Erythroblast (primary cell): ENCODE measurements at regions not wholly inside any gene's neighbourhood (a gene's known extent, or its start where the extent isn't known, plus 50 kb on each side); places are given as distances from the start of the nearest gene placed in this dataset.
"Not testable (repeated sequence)": the region's sequence is repeated elsewhere in the genome, so short reads cannot be mapped to it uniquely, and the experiment has no call there.

ENCODE experiments used
- DNase-seq, 2 experiments: peaks; one replicate each; lab custom pipeline; 2025; lab: John Stamatoyannopoulos, UW
- GATA1 ChIP-seq: IDR thresholded peaks from 2 replicates; pipeline ENCODE4 v1.6.1; 2011; ENCODE audit warnings: low read depth, mild to moderate bottlenecking, control low read depth, low read length, moderate library complexity
- POLR2A ChIP-seq: IDR thresholded peaks from 2 replicates; pipeline ENCODE4 v1.6.1; 2011; ENCODE audit warnings: mild to moderate bottlenecking, low read length

GRCh38 chr18:56445422-56445821, 193.0 kb downstream of the TXNL1 start:
- no peak for TF ChIP-seq GATA1
- no peak for DNase-seq

GRCh38 chr18:56444201-56444600, 194.2 kb downstream of the TXNL1 start:
- no peak for DNase-seq
- TF ChIP-seq POLR2A (no peak), GATA1 (no peak)

- DNase-seq, result no peak
- TF ChIP-seq POLR2A (no peak), GATA1 (no peak)
These were observed 195.1 kb downstream of the TXNL1 start for GRCh38 chr18:56443166-56443907.

- not testable (repeated sequence) for DNase-seq
These were observed 199.9 kb downstream of the TXNL1 start for GRCh38 chr18:56438480-56438879.

- TF ChIP-seq GATA1 (no peak), POLR2A (no peak)
These were observed 201.7 kb downstream of the TXNL1 start for GRCh38 chr18:56436651-56437050.

GRCh38 chr18:56433919-56434318, 204.5 kb downstream of the TXNL1 start:
- TF ChIP-seq GATA1 (no peak), POLR2A (no peak)
- DNase-seq, result no peak

More at GRCh38 chr18:56436651-56437050, 201.7 kb downstream of the TXNL1 start:
- no peak for DNase-seq

GRCh38 chr18:56431551-56431950, 206.8 kb downstream of the TXNL1 start:
- TF ChIP-seq POLR2A (no peak), GATA1 (no peak)
- DNase-seq, result no peak

- TF ChIP-seq POLR2A (no peak), GATA1 (no peak)
- no peak for DNase-seq
These were observed 214.8 kb downstream of the TXNL1 start for GRCh38 chr18:56423626-56424025.

GRCh38 chr18:56421647-56422046, 216.7 kb downstream of the TXNL1 start:
- TF ChIP-seq POLR2A (no peak), GATA1 (no peak)
- DNase-seq, result no peak

- not testable (repeated sequence) for DNase-seq
These were observed 217.5 kb downstream of the TXNL1 start for GRCh38 chr18:56420868-56421267.

- TF ChIP-seq GATA1, result no peak
- TF ChIP-seq POLR2A, result no peak
- DNase-seq, result no peak
These were observed 224.0 kb downstream of the TXNL1 start for GRCh38 chr18:56414357-56414756.

- no peak for DNase-seq
- TF ChIP-seq POLR2A, result no peak
These were observed 224.5 kb downstream of the TXNL1 start for GRCh38 chr18:56413862-56414261.

- no peak for TF ChIP-seq POLR2A
- no peak for TF ChIP-seq GATA1
- DNase-seq, result no peak
These were observed 225.4 kb downstream of the TXNL1 start for GRCh38 chr18:56412951-56413350.

- no peak for TF ChIP-seq POLR2A
- no peak for TF ChIP-seq GATA1
- DNase-seq, result no peak
These were observed 228.7 kb downstream of the TXNL1 start for GRCh38 chr18:56409736-56410135.

GRCh38 chr18:56407646-56408180, 230.7 kb downstream of the TXNL1 start:
- TF ChIP-seq GATA1 (no peak), POLR2A (no peak)
- no peak for DNase-seq

- DNase-seq, result no peak
These were observed 235.4 kb downstream of the TXNL1 start for GRCh38 chr18:56402872-56403516.

More at GRCh38 chr18:56402872-56403516, 235.4 kb downstream of the TXNL1 start:
- TF ChIP-seq GATA1 (no peak), POLR2A (no peak)
